Pulmonary artery endothelial cell (primary cell): ENCODE measurements at regions not wholly inside any gene's neighbourhood (a gene's known extent, or its start where the extent isn't known, plus 50 kb on each side); places are given as distances from the start of the nearest gene placed in this dataset.
"Not testable (repeated sequence)": the region's sequence is repeated elsewhere in the genome, so short reads cannot be mapped to it uniquely, and the experiment has no call there.

Source experiments
- DNase-seq: peaks from one replicate; pipeline ENCODE4 v3.0.0-alpha.2; 2011; ENCODE audit warnings: low read depth, low spot score

DNA sequence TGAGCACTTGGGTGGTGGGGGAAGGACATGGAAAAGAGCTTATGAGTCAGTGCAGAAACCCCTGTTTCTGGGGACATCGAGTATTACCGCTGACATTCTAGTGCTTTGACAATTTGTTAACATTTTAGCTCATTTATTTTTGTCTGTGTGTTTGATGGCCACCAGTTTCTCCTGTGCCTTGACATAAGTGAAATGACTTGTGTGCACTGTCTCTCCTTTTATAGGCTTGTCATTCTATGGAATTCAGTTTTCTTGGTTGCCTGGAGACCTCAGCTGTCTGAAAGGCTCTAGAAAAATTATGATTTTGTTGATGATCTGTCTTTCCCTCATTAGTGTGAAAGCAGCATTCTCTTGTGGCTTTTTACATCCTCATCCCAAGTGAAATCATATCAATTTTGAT lies 190.0 kb upstream of the SMIM30 start:
- no peak for DNase-seq

DNA sequence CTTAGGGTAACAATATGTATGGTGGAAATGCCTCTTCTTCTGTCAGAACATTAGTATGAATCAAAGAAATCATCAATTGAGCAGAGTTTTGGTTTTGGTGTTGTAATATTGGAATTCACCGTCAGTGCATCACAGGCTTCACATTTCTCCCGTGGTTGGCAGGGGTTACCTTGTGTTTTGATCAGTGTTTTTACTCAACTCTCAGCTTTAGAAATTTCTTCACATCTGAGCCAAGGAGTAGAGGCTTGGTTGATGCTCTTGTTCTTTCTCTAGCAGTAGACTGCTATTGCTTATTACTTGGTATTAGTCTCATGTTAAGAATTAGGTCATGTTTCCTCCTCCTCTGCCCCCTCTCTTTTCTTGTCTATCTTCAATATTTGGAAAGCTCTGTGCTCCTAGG lies 188.8 kb upstream of the SMIM30 start:
- DNase-seq: no peak

DNA sequence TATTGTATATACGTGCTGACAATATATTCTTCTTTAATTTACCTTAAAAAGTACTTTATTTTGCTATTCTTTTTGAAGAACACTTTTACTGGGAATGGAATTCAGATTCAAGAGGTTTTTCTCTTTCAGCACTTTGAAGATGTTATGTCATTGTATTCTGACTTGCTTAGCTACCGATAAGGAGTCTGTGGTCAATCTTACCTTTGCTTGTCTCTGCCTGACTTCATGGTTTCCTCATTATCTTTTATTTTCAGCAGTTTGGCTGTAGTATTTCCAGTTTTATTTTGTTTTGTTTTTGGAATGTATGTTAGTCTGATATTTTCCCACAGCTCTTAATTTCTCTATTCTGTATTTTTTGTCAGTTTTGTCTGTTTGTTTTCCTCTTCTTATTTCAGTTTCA lies 187.9 kb upstream of the SMIM30 start:
- DNase-seq: no peak

DNA sequence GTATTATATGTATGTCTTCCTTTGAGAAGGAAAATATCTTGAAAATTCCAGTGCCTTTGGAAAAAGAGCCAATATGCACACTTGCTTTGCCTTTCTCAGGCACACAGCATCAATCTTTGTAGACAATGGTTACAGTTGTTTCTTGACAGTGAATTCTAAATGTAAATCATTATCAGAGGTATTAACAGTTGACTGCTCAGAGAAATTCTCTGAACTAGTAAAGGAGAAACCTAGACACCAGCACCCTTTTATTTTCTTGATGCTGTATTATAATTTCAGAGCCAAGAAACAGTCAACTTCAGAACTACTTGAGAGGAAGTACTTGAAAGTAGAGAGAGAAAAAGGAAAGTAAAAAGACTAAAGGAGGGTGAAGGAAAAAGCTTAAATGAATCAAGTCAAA lies 185.8 kb upstream of the SMIM30 start:
- no peak for DNase-seq

DNA sequence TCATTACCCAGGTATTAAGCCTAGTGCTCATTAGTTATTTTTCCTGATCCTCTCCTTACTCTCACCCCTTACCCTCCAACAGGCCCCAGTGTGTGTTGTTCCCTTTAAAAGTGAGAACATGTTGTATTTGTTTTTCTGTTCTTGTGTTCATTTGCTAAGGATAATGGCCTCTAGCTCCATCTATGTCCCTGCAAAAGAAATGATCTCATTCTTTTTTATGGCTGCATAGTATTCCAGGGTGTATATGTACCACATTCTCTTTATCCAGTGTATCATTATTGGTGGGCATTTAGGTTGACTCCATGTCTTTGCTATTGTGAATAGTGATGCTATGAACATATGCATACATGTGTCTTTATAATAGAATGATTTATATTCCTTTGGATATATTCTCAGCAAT lies 185.0 kb upstream of the SMIM30 start:
- DNase-seq: not testable (repeated sequence)

DNA sequence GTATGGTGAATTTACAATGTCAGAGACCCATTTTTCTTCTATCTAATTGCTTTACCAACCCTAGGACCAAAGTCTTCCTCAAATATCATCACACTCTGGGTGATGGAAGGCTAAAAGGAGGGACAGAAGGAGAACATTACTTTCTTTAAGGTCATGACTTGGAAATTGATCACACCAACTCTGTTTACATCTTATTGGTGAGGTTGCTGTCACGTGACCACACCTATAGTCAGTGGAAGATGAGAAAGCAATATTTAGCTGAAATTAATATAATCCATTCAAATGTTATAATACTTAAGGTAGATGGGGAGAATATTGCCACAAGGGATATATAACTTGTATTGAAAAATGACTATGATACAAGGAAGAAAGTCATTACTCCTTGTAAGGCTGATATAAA lies 183.6 kb upstream of the SMIM30 start:
- DNase-seq: no peak

DNA sequence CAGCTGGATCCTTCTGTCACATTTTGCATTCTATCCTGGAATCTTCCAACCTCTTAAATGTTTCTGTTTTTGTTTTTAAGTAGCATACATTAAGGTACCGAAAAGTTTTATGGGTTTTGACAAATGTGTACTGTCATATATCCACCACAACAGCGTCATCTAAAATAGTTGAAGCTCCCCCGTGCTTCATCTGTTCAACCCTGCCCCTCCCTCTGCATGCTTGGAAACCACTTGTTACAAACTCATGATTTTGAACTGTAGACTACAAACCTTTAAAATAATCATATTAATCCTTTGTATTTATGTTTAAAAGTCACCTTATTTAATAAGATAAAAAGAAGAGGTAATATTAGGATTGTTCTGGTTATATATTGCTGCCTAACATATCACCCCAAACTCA lies 182.8 kb upstream of the SMIM30 start:
- DNase-seq: no peak

DNA sequence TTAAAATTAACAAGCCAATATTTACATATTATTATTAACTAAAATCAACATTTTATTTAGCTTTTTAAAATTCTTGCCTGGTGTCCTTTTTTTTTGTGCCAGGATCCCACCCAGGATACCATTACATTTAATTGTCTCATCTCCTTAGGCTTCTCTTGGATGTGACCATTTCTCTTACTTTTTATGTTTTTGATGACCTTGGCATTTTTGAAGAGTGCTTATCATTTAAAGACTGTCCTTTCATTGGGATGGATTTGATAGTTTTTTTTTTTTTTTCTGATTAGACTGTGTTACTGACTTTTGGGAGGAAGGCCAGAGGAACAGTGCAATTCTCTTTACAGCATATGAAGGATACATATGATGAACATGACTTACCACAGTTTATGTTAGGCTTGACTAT lies 181.4 kb upstream of the SMIM30 start:
- no peak for DNase-seq

DNA sequence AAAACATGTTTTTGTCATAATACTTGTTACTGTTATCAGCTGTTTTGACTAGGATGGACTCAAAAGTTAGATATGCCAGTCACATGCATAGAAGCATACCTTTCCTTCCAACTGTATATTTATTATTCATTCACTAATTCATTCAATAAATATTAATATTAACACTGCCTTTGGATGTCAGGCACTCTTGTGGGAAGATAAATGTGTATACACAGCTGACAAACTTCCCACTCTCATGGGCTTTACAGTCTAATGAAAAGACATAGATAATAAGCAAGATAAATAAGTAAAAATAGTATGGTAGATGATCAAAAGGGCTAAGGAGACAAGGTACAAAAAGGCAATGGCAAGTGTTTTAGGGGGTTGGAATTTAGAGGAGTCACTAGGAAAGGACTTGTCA lies 180.1 kb upstream of the SMIM30 start:
- DNase-seq: no peak

DNA sequence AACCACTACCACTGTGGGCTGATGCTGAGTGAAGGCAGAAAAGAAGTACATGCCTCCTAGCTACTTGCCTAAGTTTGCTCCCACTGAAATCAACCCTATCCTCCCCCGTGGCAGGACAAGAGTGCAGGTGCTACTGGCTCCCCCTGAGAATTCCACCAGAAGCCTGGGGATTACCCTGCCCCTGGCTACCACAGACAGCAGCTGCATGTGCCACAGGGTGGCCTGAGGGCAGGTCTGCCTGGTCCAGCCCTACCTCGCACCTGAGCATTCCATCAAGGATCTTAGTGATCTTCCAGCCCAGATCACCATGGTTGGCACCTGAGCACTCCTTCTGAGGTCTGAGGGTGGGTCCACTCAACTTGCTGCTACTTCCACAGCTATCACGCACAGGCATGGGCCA lies 176.4 kb upstream of the SMIM30 start:
- no peak for DNase-seq

DNA sequence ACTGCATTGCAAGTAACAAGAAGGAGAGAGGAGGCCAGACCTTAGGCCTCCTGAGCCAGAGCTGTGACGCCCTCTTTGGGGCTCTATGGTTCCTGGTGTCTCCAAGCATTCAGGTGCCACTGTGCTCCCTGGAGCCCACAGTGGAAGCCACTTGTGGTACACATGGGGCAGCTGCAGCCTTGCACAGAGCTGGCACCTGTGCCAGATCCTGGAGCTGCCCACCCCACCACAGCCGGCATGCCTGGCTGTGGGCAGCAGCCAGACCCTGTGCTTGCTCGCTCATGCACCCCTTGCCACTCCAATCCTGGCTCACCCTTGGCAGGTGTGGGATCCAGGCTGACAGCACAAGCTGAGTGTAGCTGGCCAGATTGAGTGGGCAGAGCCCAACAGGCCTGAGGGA lies 173.8 kb upstream of the SMIM30 start:
- DNase-seq: no peak

DNA sequence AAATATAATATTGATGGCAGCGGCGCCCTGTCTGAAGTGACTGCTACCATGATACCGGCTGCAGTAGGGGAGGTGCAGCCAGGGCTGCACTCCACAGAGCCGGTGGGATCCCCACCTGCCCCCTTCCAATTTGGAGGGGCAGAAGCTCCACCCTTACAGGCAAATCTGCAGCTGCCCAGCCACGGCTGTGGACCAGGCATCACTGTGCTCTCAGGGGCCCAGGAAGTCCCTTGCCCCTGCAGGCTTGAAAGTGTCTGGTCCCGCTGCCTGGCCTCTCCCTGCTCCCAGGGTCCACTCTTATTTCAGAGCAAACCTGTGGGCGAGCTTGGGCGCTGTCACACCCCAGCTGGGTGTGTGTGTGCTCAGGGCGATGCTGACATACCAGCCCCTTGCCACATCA lies 172.7 kb upstream of the SMIM30 start:
- DNase-seq: no peak

DNA sequence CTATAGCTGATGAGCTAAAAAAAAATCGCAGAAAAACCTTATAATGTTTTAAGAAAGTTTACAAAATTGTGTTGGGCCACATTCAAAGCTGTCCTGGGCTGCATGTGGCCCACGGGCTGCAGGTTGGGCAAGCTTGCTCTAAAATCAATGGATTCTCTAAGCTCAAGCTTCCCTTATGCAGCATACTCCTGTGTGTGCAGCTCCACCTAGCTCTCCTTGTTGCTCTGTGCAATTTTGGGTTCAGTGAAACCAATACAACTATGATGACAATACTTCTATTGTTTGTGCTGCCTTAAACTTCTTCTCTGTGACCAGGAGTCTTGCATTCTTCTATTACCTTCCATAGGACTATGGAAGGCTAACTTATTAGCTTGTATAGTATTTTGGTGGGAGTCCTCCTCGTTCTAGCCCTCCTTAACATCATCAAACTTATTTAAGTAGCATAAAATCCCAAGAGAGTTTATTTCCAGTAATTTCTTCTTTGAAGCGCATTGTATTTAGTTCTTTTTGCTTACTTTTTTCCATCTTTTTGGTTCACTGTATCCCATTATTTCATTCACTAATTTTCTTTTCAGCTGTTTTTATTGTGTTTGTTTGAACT lies 170.9 kb upstream of the SMIM30 start:
- no peak for DNase-seq

DNA sequence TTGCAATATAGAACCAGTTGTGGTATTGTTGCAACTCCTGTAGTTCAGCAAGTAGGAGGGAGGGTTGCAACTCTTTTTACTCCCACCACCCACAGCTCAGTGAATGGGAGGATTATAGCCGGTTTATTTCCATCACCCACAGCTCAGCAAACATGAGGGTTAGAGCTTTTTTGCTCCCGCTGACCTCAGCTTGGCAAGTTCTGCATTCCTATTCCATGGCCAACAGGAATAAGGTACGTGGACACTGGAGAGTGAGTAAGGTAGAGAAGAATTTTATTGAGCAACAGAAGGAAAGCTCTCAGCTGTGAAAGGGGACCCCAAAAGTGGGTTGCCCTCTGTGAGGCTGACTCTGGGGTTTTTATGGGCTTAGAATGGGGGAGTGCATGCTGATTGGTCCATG lies 167.1 kb upstream of the SMIM30 start:
- no peak for DNase-seq

DNA sequence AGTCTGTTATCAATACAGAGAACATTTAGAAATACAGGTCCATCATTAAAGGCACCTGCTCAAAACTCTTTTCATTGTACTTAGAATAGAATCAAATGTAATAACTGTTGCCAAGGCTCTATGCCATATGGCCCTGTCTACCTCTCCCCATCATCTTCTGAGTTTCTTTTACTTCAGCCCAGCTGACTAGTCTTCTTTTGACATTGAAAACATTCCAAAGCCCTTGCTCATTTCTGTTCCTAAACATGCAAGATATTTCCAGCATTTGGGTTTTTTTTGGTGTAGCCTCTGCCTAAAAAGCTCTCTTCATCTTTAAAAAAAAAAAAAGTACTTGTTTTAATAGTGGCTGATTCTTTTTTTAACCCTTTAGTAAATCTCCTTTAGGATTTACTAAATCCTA lies 165.5 kb upstream of the SMIM30 start:
- no peak for DNase-seq

DNA sequence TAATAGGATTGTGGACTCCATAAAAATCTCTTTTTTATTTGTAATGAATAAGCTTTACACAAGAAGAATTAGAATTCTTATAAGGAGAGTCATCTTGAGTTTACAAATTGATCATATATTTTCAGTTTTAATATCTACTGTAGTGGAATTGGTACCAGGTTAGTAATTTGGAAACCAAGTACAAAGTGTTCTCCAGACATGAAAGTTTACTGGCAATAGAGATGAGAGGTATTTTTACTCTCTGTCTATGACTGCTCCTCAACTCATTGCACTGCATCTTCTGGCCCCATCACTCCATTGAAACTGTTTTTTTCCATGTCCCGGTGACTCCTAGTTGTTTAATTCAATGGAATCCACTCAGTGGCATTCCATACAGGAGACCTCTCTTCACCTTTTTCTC lies 164.5 kb upstream of the SMIM30 start:
- no peak for DNase-seq

DNA sequence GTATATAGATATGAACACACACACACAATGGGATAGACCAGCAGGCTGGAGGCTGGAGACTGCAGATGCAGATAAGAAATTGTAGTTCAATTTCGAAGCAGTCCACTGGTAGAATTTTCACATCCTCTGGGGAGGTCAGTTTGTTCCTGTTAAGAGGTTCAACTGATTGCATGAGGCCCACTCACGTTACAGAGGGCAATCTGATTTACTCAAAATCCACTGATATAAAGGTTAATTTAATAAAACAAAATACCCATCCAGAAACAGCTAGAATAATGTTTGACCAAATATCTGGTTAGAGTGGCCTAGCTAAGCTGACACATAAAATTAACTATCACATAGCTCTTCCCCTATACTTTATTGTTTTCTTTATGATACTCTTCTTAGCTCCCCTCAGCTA lies 162.9 kb upstream of the SMIM30 start:
- no peak for DNase-seq

DNA sequence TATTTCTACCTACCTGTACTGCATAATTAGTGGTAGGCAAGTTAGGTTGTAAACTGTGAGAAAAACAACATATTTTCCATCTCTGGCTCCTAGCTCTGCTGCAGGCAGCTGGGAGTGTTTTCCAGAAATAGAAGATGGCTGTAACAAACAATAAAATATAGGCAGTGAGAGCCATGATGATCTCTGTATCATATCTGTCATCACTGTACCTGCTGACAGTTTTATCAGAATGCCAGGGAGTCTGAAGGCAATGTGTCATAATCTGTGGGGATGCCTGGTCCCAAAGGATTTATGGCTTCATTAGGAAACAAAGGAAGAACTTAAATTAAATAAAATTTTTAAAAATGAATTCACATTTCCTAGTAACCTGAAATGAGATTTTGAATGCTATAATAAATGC lies 160.9 kb upstream of the SMIM30 start:
- DNase-seq: no peak

DNA sequence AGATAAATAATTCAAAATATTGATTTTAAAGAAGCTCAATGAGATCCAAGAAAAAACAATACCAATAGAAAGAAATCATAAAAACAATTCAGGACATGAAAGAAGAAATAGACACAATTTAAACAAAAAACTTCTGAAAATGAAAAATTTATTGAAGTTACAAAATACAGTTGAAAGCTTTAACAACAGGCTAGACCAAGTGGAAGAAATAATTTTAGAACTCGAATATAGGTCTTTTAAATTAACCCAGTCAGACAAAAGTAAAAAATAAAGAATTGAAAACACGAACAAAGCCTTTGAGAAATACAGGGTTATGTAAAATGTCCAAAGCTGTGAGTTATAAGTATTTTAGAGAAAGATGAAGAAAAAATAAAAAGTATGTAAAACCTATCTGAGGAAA lies 152.4 kb upstream of the SMIM30 start:
- DNase-seq: no peak

DNA sequence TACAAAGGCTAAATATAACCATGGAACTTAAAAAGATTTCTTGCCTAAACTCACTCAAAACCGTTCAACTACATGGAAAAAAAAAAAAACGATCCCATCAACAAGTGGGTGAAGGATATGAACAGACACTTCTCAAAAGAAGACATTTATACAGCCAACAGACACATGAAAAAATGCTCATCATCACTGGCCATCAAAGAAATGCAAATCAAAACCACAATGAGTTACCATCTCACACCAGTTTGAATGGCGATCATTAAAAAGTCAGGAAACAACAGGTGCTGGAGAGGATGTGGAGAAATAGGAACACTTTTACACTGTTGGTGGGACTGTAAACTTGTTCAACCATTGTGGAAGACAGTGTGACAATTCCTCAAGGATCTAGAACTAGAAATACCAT lies 151.2 kb upstream of the SMIM30 start:
- DNase-seq: not testable (repeated sequence)

DNA sequence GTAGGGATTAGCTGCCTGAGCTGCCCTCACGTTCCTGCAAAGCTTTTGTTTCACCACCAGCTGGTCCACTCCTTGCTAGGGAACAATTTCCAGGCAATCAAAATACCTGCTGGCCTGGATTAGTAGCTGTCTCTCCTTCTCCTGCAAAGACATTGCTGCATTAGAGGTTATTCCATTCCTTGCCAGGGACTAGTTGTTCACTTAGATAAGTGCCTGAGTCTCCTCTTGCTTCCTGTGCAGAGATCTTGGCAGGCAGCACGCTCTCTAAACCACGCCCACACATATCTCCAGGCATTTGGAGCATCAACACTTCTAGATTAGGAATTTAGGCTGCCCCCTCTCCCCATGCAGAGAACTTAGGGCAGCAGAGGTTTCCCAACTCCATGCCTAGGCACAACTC lies 150.4 kb upstream of the SMIM30 start:
- no peak for DNase-seq

DNA sequence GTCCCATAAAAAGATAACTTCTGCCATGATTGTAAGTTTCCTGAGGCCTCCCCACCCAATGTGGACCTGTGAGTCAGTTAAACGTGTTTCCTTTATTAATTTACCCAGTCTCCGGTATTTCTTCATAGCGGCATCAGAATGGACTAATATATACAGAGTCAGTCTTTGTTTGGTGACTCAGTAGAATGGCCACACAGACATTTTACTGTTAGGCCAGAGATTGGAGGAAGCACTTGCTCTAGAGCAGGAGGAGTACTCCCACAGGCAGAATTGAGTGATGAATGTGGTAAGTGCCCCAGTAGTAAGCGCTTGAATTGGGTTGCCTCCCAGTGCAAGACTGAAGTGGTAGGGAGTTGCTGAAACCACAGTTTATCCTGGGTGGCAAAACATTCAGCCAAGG lies 149.5 kb upstream of the SMIM30 start:
- DNase-seq: no peak

DNA sequence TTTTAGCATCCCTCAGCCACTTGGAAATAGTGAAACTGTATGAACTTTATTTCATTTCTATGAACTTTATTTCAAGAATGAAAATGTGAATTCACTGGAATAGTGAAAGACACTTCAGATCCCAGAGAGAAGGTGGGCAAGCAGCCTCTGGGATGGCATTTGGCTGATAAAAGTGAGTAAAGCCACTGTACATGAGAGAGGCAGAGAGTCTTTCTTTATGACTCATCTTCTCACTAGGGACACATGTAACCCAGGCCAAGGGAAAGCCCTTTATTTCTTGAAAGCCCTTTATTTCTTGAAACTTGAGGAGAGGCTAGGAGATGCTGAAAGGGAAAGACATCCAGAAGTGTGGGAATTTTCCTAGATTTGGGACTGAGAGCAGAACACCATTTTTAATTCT lies 148.9 kb upstream of the SMIM30 start:
- no peak for DNase-seq

DNA sequence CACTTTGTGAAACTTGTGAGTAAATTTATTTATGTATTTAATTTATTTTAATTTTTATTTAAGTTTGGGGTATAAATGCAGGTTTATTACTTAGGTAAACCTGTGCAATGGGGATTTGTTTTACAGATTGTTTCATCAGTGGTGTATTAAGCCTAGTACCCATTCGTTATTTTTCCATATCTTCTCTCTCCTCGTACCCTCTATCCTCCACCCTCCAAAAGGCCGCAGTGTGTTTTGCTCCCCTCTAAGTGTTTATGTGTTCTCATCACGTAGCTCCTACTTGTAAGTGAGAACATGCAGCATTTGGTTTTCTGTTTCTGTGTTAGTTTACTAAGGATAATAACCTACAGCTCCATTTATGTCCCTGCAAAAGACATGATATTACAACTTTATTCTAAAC lies 145.4 kb upstream of the SMIM30 start:
- DNase-seq: no peak
